GM19328 (cell line): ENCODE measurements at regions not wholly inside any gene's neighbourhood (a gene's known extent, or its start where the extent isn't known, plus 50 kb on each side); places are given as distances from the start of the nearest gene placed in this dataset.

Experiments
- ATAC-seq: cut with Tn5 transposase; IDR thresholded peaks from one replicate; pipeline ENCODE4 v1.9.1; 2021; ENCODE audit warnings: mild to moderate bottlenecking, moderate library complexity; ENCODE audit not compliant: unreplicated experiment

GRCh38 chr3:66800941-66801545 is 197.1 kb upstream of the KBTBD8 start:
- ATAC-seq: no peak

DNA sequence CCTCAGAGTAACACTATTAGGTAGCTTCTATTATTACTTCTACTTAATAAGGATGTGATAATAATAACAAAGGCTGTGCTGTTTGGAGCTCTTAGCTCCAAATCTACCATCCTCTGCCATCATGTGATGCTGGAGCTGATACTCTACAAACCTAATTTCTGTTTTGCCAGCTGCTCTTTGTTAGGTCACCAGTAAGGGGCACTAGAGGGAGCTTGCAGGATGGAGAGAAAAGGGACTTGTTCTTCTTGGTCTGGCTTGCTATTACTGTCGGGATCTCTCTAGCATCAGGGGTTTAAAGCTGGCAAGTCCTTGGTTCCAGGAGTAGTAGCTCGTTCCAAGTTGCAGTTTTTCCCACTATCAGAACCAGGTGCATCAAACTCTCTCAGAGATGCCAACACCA is 194.9 kb upstream of the KBTBD8 start:
- no peak for ATAC-seq

DNA sequence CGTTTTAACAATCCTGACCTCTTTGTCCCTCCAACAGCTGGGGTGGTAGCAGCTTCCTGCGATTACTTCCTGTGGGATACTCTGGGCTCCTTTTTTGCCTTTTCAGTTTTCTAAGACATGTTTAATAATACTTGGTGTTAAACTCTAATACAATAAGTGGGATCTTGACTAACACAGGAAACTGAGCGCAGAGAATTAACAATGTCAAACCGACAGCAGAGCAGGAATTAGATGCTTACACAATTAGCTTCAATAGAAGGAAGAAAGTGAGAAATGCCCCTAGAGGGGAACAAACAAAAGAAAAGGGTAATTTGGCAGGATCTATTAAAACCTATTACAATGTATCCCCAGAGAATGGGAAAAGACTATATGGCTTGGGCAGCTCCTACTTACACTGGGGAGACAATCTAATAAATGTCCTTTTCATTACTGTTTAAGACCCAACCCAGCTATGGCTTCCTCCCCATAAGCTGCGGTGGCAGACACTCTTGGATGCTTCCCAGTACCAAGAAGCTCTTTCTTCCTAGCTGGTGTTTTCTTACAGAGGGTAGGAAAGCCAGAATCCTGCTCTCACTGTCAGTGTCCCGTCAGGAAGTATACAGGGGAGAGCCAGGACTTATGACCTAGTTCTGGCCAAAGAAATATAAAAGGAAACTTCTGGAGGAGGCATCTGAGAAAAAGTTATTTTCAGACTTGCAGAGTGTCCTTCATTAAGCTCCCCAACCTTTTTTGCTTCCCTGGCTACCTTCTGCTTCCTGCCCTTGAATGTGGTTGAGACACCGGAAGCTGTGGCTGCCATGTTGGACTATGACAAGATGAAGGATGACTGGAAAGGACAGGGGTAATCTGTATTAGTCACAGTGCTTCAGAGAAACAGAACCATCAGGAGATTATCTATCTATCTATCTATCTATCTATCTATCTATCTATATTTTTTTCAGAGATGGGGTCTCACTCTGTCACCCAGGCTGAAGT is 194.1 kb upstream of the KBTBD8 start:
- no peak for ATAC-seq

DNA sequence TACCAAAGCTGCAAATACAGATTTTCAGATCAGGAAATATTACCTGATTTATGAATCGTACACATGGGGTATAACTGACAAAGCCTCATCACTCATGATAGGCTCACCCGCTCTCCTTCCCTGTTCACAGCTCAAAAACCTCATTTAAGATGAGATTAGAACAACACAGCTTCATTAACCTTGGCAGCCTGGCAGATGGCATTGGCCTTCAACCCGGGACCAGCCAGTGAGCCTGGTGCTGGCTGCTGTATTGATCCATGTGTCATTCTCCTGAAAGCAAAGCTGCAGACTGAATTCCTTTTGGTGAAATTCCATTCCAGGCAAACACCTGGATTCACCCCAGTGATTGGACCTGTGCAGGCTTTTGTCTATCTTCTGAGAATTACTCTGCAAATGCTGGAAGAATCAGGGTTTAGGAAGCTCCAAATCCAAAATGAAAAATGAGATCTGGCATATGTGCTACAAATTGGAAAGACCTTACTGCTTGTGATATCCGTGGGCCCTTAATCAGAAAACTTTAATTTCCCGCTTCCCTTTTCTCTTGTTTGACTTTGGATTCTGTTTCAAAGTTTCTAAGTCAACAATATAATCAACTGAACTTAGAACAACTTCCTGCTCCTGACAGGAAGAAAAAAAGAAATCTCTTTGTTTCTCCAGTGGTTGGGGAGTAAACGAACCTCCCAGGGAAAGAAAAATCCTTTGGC is 189.1 kb upstream of the KBTBD8 start:
- ATAC-seq: no peak

- no peak for ATAC-seq
Observed at GRCh38 chr3:66809595-66809958, 188.5 kb upstream of the KBTBD8 start.

DNA sequence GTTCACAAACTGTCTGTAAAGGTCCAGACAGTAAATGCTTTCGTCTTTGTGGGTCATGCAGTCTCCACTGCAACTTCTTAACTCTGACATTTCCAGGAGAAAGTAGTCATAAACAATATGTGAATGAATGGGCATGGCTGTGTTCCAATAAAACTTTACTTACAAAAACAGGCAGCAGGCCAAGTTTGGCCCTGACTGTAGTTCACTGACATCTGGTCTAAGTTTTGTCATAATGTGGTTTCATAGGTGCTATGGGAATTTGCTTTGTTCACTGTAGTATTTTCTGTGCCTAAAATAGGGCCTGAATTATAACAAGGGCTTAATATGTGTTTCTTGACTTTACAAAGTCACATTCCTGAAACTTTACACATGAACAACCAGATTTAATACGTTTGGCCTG is 186.0 kb upstream of the KBTBD8 start:
- ATAC-seq: no peak

- ATAC-seq: no peak
Observed at GRCh38 chr3:66812741-66813140, 185.4 kb upstream of the KBTBD8 start.

- peak; percentile 51 for ATAC-seq
Observed at GRCh38 chr3:66816090-66816761, 181.9 kb upstream of the KBTBD8 start.

GRCh38 chr3:66817951-66818557 is 180.1 kb upstream of the KBTBD8 start:
- no peak for ATAC-seq

- ATAC-seq: no peak
Observed at GRCh38 chr3:66819993-66820501, 178.1 kb upstream of the KBTBD8 start.

- peak; percentile 81 for ATAC-seq
Observed at GRCh38 chr3:66822186-66823008, 175.7 kb upstream of the KBTBD8 start.

- no peak for ATAC-seq
Observed at GRCh38 chr3:66823009-66823397, 175.1 kb upstream of the KBTBD8 start.

DNA sequence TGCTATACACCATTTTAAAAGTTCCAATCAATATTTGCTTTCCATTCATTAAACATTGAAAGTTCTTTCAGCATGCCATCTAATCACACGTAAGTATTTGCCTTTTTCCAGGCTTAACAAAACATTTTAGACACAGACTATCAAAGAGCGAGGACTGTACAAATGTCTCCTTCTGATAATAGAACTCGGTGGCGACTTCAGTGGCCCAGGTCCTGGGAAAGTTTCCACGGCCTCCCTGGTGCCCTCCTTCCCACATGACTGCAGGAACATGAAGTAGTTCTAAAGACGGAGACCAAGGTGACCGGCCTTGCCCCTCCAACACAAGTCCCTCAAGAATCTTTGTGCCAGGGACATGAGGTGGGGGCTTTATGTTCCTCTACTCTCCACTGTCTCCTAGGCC is 174.6 kb upstream of the KBTBD8 start:
- no peak for ATAC-seq

GRCh38 chr3:66825375-66825774 is 172.7 kb upstream of the KBTBD8 start:
- ATAC-seq: no peak

- no peak for ATAC-seq
Observed at GRCh38 chr3:66827726-66828125, 170.4 kb upstream of the KBTBD8 start.

GRCh38 chr3:66828303-66828702 is 169.8 kb upstream of the KBTBD8 start:
- no peak for ATAC-seq

GRCh38 chr3:66830301-66830700 is 167.8 kb upstream of the KBTBD8 start:
- no peak for ATAC-seq

- ATAC-seq: no peak
Observed at GRCh38 chr3:66831931-66832330, 166.2 kb upstream of the KBTBD8 start.

- no peak for ATAC-seq
Observed at GRCh38 chr3:66836363-66837152, 161.5 kb upstream of the KBTBD8 start.
